ENCODE measurements at regions not wholly inside any gene's neighbourhood (a gene's known extent, or its start where the extent isn't known, plus 50 kb on each side); places are given as distances from the start of the nearest gene placed in this dataset.

DNA sequence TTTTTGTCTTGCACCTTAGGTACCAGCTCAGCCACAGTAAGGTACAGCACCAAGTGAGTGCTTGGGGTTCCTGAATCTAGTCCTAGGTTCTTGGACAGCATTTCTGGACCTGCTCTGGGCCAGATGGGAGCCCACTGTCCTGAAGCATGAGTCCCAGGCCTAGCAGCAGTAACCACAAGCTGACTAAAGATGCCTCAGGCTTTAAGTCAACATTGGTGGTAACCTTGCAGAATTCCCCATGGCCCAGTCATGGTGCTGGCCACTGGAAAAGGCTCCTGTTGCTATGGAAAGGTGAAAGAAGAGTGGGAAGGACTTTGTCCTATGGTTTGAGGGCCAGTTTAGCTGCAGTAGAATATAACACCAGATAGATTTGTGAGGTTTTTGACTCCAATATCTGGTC lies 86.9 kb upstream of the CLEC14A start:
- 0 out of 2 replicates have a peak overlapping the region, but pooled peaks have one; percentile 17 for H3K56ac ChIP-seq (ENCODE audit: extremely low read depth, insufficient read depth, low read length)
- peak overlapping the region; percentile 84 for H3K4ac ChIP-seq (ENCODE audit: low read depth, low read length)
- peaks cover 7% of the 10 kb centered on the region; the same call in 1 of the 2 replicates for H3K9me1 ChIP-seq (ENCODE audit: insufficient read depth, low read length)
- no peak overlapping the region for H3K4me3 ChIP-seq (ENCODE audit: insufficient read depth, low read depth, low read length)
- CTCF ChIA-PET: no interaction called here
- dilution Hi-C loops (cut with HindIII; ENCODE audit: low sequenced_read_pairs, unreplicated experiment): no loop called here
- no peaks in the 10 kb centered on the region for H3K36me3 ChIP-seq (ENCODE audit: control insufficient read depth, insufficient read depth, low read length)
- peaks cover 8% of the 10 kb centered on the region; the same call in 1 of the 2 replicates for H3K4me1 ChIP-seq (ENCODE audit: control insufficient read depth, insufficient read depth, low read length)
- H2BK120ac ChIP-seq (ENCODE audit: low read depth, low read length): peak overlapping the region; percentile 88
- peak; percentile 91 for ATAC-seq (ENCODE audit: low read depth)
- H4K8ac ChIP-seq (ENCODE audit: low read depth in 2 of 2, low read length in 2 of 2): peak overlapping the region in 1 of 2 experiments; percentile 61; a peak in 3 of 4 replicates
- 0 out of 2 replicates have a peak overlapping the region, but pooled peaks have one; percentile 76 for H3K23ac ChIP-seq (ENCODE audit: low read depth, low read length)
- in situ Hi-C loops (cut with MboI; ENCODE audit: low sequenced_read_pairs): no loop called here
- H2BK20ac ChIP-seq (ENCODE audit: low read depth, low read length): peak overlapping the region; percentile 98
- H2AK9ac ChIP-seq (replicated peaks; ENCODE audit: low read depth, low read length, poor library complexity): no peak overlapping the region
- no peaks in the 10 kb centered on the region for H3K79me1 ChIP-seq (ENCODE audit: low read depth in 1 of 2, low read length in 2 of 2)
- peak overlapping the region; percentile 90; the same call in 1 of the 2 replicates for H2AK5ac ChIP-seq (ENCODE audit: low read depth, low read length)
- no peak overlapping the region for H3K4me2 ChIP-seq (ENCODE audit: low read depth, low read length)
- peak; percentile 84 for TF ChIP-seq RFX5 (IDR thresholded peaks at IDR 0.05; ENCODE audit: low read depth, low read length)
- TF ChIP-seq, protein P1, sequence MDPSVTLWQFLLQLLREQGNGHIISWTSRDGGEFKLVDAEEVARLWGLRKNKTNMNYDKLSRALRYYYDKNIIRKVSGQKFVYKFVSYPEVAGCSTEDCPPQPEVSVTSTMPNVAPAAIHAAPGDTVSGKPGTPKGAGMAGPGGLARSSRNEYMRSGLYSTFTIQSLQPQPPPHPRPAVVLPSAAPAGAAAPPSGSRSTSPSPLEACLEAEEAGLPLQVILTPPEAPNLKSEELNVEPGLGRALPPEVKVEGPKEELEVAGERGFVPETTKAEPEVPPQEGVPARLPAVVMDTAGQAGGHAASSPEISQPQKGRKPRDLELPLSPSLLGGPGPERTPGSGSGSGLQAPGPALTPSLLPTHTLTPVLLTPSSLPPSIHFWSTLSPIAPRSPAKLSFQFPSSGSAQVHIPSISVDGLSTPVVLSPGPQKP (IDR thresholded peaks at IDR 0.05; ENCODE audit: borderline replicate concordance, low read depth, low read length): no peak
- no peak for TF ChIP-seq POLR2A (IDR thresholded peaks at IDR 0.05; ENCODE audit: low read depth, low read length)
- TF ChIP-seq BHLHE40 (IDR thresholded peaks at IDR 0.05; ENCODE audit: low read depth, low read length): peak; percentile 20; the same call in 1 of the 2 replicates
- peak; percentile 77 for TF ChIP-seq RCOR1 (IDR thresholded peaks at IDR 0.05; ENCODE audit: insufficient replicate concordance, low read length)
- TF ChIP-seq MAFK (IDR thresholded peaks at IDR 0.05; ENCODE audit: low read depth, low read length): no peak
- TF ChIP-seq, protein P2, sequence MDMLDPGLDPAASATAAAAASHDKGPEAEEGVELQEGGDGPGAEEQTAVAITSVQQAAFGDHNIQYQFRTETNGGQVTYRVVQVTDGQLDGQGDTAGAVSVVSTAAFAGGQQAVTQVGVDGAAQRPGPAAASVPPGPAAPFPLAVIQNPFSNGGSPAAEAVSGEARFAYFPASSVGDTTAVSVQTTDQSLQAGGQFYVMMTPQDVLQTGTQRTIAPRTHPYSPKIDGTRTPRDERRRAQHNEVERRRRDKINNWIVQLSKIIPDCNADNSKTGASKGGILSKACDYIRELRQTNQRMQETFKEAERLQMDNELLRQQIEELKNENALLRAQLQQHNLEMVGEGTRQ (IDR thresholded peaks at IDR 0.05; ENCODE audit: low read depth, low read length): no peak
- TF ChIP-seq MXI1 (IDR thresholded peaks at IDR 0.05; ENCODE audit: borderline replicate concordance, low read depth, low read length): no peak
- TF ChIP-seq MAZ (IDR thresholded peaks at IDR 0.05; ENCODE audit: borderline replicate concordance, low read depth, low read length): no peak
- no peak for TF ChIP-seq NFE2L2 (IDR thresholded peaks at IDR 0.05; ENCODE audit: low read depth, low read length)
- TF ChIP-seq CHD1 (IDR thresholded peaks at IDR 0.05; ENCODE audit: low read depth, low read length): no peak
- no peak; the same call in 1 of the 2 replicates for TF ChIP-seq RAD21 (IDR thresholded peaks at IDR 0.05; ENCODE audit: low read length)
- peak; percentile 80 for TF ChIP-seq FOS (IDR thresholded peaks at IDR 0.05; ENCODE audit: low read depth, low read length)
- TF ChIP-seq, protein P3, sequence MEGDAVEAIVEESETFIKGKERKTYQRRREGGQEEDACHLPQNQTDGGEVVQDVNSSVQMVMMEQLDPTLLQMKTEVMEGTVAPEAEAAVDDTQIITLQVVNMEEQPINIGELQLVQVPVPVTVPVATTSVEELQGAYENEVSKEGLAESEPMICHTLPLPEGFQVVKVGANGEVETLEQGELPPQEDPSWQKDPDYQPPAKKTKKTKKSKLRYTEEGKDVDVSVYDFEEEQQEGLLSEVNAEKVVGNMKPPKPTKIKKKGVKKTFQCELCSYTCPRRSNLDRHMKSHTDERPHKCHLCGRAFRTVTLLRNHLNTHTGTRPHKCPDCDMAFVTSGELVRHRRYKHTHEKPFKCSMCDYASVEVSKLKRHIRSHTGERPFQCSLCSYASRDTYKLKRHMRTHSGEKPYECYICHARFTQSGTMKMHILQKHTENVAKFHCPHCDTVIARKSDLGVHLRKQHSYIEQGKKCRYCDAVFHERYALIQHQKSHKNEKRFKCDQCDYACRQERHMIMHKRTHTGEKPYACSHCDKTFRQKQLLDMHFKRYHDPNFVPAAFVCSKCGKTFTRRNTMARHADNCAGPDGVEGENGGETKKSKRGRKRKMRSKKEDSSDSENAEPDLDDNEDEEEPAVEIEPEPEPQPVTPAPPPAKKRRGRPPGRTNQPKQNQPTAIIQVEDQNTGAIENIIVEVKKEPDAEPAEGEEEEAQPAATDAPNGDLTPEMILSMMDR (conservative IDR thresholded peaks at IDR 0.05; ENCODE audit: low read depth, low read length): no peak
- no peak; the same call in 1 of the 2 replicates for TF ChIP-seq CEBPB (IDR thresholded peaks at IDR 0.05; ENCODE audit: low read depth, low read length)
- 0 out of 2 replicates have a peak, but pooled peaks have one; percentile 4 for TF ChIP-seq SMC3 (IDR thresholded peaks at IDR 0.05; ENCODE audit: low read depth, low read length)
- H4K5ac ChIP-seq (ENCODE audit: low read depth, low read length): peak overlapping the region; percentile 12; the same call in 1 of the 2 replicates
- no peaks in the 10 kb centered on the region for H3K9me3 ChIP-seq (ENCODE audit: control insufficient read depth, insufficient read depth, low read length)
- no TSS peak for BruUV-seq (replicated peaks)
- POLR2A ChIA-PET (ENCODE audit: unreplicated experiment): no interaction called here
- H3K27me3 ChIP-seq (ENCODE audit: control insufficient read depth, insufficient read depth, low read length): no peaks in the 10 kb centered on the region
- no peaks in the 10 kb centered on the region for H4K20me1 ChIP-seq (ENCODE audit: insufficient read depth, low read length)
- peak overlapping the region; percentile 75 for H2BK5ac ChIP-seq (ENCODE audit: low read depth, low read length, poor library complexity, severe bottlenecking)
- H3K18ac ChIP-seq (ENCODE audit: low read depth, low read length): peak overlapping the region; percentile 66; the same call in 1 of the 2 replicates
- peak overlapping the region; percentile 50; the same call in 1 of the 3 replicates for H2BK15ac ChIP-seq (ENCODE audit: low read depth, low read length)
- intact Hi-C loops (cut with micrococcal nuclease): no loop called here
- DNase-seq: peak; percentile 96
- H3K14ac ChIP-seq (replicated peaks; ENCODE audit: low read depth, low read length): peak overlapping the region; percentile 84
- no peak overlapping the region for H3K9ac ChIP-seq (ENCODE audit: low read depth, low read length)
- peak overlapping the region; percentile 82 for H4K91ac ChIP-seq (ENCODE audit: insufficient read depth, low read depth, low read length)
- H3K27ac ChIP-seq (ENCODE audit: insufficient read depth, low read length): no peak overlapping the region
- H2AFZ ChIP-seq (replicated peaks; ENCODE audit: low read length, poor library complexity): peak overlapping the region; percentile 60
